ENCODE measurements at regions not wholly inside any gene's neighbourhood (a gene's known extent, or its start where the extent isn't known, plus 50 kb on each side); places are given as distances from the start of the nearest gene placed in this dataset.

GRCh38 chr5:128644863-128645262 lies 106.8 kb upstream of the FBN2 start:
- TF ChIP-seq CTCF (IDR thresholded peaks at IDR 0.05): no peak
- no peak for TF ChIP-seq POLR2A (IDR thresholded peaks at IDR 0.05)
